Right lobe of liver (tissue), 6 donors: ENCODE measurements at regions not wholly inside any gene's neighbourhood (a gene's known extent, or its start where the extent isn't known, plus 50 kb on each side); places are given as distances from the start of the nearest gene placed in this dataset.

ENCODE experiments used
- ATAC-seq, 4 donors: fragments of 200-7000 bp; cut with Tn5 transposase; one replicate each; pipeline ENCODE4 v1.9.1; 2020; ENCODE audit warnings: mild to moderate bottlenecking in 4 of 4, moderate library complexity in 4 of 4
- DNase-seq, 3 donors: peaks; one replicate each; pipeline ENCODE4 v3.0.0-alpha.2; 2020
- H3K27ac ChIP-seq, 3 donors: fragments of 200-600 bp; one replicate each; pipeline ENCODE4 v1.8.0; 2022
- H3K27me3 ChIP-seq, 2 donors: fragments of 200-600 bp; one replicate each; pipeline ENCODE4 v1.8.0; 2022
- H3K36me3 ChIP-seq, 4 donors: fragments of 200-600 bp; sonication (generic) in 1 of 4; one replicate each; pipeline versions ENCODE4 v1.5.1 to v1.8.0; 2017 to 2022; ENCODE audit warnings: control low read depth in 1 of 4
- H3K4me1 ChIP-seq, 4 donors: fragments of 200-600 bp; sonication (generic) in 1 of 4; one replicate each; pipeline versions ENCODE4 v1.5.1 to v1.8.0; 2017 to 2022; ENCODE audit warnings: control low read depth in 1 of 4
- H3K4me3 ChIP-seq, 3 donors: fragments of 200-600 bp; one replicate each; pipeline ENCODE4 v1.8.0; 2022
- H3K9me3 ChIP-seq, 4 donors: fragments of 200-600 bp; sonication (generic) in 1 of 4; one replicate each; pipeline versions ENCODE4 v1.5.1 to v1.8.0; 2017 to 2022; ENCODE audit warnings: control low read depth in 1 of 4
- POLR2A ChIP-seq: fragments of 450-650 bp; IDR thresholded peaks from one replicate; pipeline ENCODE4 v1.6.1; 2017; ENCODE audit warnings: antibody characterized with exemption, mild to moderate bottlenecking
- WGBS: methylation state at CpG from one replicate; pipeline ENCODE4 v1.1.6; 2018; ENCODE audit warnings: low coverage, low lambda C conversion rate; ENCODE audit not compliant: insufficient coverage; ENCODE audit errors: missing lambda C conversion rate; 5-methylcytosine and 5-hydroxymethylcytosine counted together
- intact Hi-C, 2 donors: fragments of 100-400 bp; cut with DNase I; formaldehyde crosslinking; loops; one replicate each; pipeline versions ENCODE4 v1.11.2 to v1.14.1; 2022
- TF ChIP-seq, protein P1 (sequence below), 4 donors: fragments of 200-600 bp in 3 of 4; fragments of 450-650 bp in 1 of 4; IDR thresholded peaks; one replicate each; pipeline versions ENCODE4 v1.5.1 to v1.8.0; 2016 to 2022; ENCODE audit warnings: antibody characterized with exemption in 4 of 4, mild to moderate bottlenecking in 2 of 4
- donor health status: DM: no; HTN: yes; CAD: no.
- donor health status: DM: no; HTN: no; CAD: no.
- donor health status: DM: no; HTN: no; CAD: no.
- donor health status: DM: no; HTN: yes; CAD: no.
- donor health status: DM: no; HTN: yes; CAD: no.

DNA sequence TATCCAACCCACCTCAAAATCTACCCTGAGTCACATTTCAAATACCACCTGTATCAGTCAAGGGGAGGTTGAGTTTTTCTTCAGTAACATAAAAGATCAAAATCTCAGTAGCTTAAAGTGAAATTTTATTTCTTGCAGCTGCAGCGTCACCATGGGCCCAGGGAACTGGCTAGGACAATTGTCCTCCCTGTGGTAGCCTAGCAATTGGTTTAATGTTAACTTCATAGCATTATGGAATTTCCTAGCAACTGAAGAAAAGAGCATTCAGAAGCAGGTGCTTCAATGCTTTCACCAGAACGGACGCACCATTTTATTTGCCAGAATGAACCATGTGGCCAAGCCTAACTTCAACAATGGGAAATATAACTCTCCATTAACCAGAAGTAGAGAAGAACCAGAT is 359.3 kb upstream of the TSHZ3 start:
- no peak for ATAC-seq

DNA sequence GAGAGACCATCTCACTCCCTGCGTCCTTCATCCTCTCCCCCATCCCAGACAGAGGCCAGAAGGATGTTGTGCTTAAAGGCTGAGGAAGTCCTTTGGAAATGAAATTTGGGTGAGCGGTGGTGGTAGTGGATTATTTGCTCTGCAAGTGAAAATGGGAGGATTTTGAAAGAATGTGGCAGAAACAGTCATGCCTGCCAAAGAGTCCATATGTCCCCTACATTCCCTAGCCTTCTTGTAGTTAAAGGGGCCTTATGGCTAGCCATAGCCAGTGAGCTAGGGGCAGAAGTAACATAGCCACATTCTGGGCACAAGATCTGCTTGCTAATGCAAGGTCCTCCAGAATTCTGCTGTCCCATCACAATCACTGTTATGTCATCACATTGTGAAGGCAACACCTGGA is 360.2 kb upstream of the TSHZ3 start:
- WGBS = 81% methylated on average over 2 of the region's 2 CpGs
- Histone ChIP-seq H3K4me3 (no peak overlapping the region), H3K9me3 (no peaks in the 10 kb centered on the region), H3K4me1 (no peaks in the 10 kb centered on the region), H3K27ac (no peak overlapping the region), H3K27me3 (no peaks in the 10 kb centered on the region), H3K36me3 (no peaks in the 10 kb centered on the region)
- no peak for TF ChIP-seq POLR2A
- TF ChIP-seq, protein P1, sequence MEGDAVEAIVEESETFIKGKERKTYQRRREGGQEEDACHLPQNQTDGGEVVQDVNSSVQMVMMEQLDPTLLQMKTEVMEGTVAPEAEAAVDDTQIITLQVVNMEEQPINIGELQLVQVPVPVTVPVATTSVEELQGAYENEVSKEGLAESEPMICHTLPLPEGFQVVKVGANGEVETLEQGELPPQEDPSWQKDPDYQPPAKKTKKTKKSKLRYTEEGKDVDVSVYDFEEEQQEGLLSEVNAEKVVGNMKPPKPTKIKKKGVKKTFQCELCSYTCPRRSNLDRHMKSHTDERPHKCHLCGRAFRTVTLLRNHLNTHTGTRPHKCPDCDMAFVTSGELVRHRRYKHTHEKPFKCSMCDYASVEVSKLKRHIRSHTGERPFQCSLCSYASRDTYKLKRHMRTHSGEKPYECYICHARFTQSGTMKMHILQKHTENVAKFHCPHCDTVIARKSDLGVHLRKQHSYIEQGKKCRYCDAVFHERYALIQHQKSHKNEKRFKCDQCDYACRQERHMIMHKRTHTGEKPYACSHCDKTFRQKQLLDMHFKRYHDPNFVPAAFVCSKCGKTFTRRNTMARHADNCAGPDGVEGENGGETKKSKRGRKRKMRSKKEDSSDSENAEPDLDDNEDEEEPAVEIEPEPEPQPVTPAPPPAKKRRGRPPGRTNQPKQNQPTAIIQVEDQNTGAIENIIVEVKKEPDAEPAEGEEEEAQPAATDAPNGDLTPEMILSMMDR (IDR thresholded peaks at IDR 0.05) = no peak
- ATAC-seq = no peak
- DNase-seq = no peak
- intact Hi-C loops = no loop called here

More for the DNA sequence above, 359.3 kb upstream of the TSHZ3 start:
- H3K27ac ChIP-seq = no peak overlapping the region
- intact Hi-C loops = no loop called here
- no peaks in the 10 kb centered on the region for H3K36me3 ChIP-seq
- whole genome bisulfite sequencing = 57% methylated on average over 3 of the region's 3 CpGs
- no peaks in the 10 kb centered on the region for H3K4me1 ChIP-seq
- no peaks in the 10 kb centered on the region for H3K27me3 ChIP-seq
- H3K4me3 ChIP-seq = no peak overlapping the region
- TF ChIP-seq POLR2A = no peak
- TF ChIP-seq, protein P1 (IDR thresholded peaks at IDR 0.05) = no peak
- no peak for DNase-seq
- no peaks in the 10 kb centered on the region for H3K9me3 ChIP-seq

DNA sequence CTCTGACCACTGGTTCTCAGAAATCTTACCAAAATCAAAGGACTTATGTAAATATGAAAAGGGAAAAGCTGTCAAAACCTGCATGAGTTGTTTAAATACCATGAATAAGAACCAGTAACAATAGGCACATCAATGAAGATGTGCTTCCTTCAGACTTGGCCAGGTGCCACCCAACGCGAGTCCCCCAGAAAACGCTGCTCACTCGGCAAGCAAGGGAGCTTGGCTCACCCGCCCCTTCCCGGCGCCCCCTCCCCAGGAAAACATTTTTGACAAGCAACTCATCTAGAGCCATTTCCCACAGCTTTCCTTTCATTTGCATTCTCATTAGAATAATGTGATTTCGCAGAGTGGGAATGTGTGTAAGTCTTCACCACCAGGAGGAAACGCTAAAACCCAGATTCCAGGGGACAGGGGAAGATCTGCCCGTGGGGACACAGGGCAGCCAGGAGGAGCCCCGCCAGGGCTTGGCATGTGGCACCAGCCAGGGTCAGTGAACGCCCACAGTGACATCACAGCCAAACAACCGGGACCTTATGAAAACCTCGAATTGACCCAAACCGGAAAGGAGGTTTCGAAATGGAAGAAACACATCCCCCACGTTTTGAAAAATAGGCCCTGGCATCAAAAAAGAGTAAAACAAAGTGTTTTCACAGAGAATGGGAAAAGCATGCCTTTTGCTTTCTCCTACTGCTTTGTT is 366.2 kb upstream of the TSHZ3 start:
- ATAC-seq (peak in 3 of 4 donors; percentile 63 to 74 (median 71)), DNase-seq (peak; percentile 40 to 60 (median 52))
- Histone ChIP-seq H3K4me1 (no peaks in the 10 kb centered on the region), H3K36me3 (no peaks in the 10 kb centered on the region), H3K27me3 (peaks cover 0 to 4% of the 10 kb centered on the region in 2 donors), H3K9me3 (no peaks in the 10 kb centered on the region), H3K4me3 (no peak overlapping the region), H3K27ac (no peak overlapping the region)
- 52% methylated on average over 13 of the region's 17 CpGs for WGBS
- intact Hi-C loops = no loop called here
- TF ChIP-seq, protein P1 (IDR thresholded peaks at IDR 0.05) = no peak
- no peak for TF ChIP-seq POLR2A

DNA sequence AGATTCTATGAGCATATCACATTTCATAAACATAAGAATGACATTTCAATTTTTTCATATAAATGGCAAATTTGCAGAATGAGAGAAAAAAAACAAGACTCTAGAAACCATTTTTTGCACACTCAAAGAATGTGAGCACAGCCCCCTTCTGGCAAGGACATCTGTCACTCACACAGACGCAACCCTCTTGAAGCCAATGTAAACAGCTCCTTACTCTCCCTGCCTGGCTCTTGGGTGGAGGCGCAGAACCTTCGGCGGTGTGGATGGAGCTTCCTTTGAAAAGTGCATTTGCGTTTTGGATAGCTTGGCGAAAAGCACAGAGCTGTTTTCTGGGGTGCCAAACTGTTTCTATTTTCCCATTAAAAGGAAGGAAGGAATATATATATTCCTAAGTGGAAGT is 367.6 kb upstream of the TSHZ3 start:
- DNase-seq (no peak), ATAC-seq (no peak)
- Histone ChIP-seq H3K27me3 (peaks cover 0 to 4% of the 10 kb centered on the region in 2 donors), H3K36me3 (no peaks in the 10 kb centered on the region), H3K27ac (no peak overlapping the region), H3K4me1 (no peaks in the 10 kb centered on the region), H3K9me3 (no peaks in the 10 kb centered on the region), H3K4me3 (no peak overlapping the region)
- 46% methylated on average over 6 of the region's 6 CpGs for WGBS
- intact Hi-C loops = no loop called here
- TF ChIP-seq, protein P1 (IDR thresholded peaks at IDR 0.05) = no peak
- no peak for TF ChIP-seq POLR2A
